A673 (cell line): ENCODE measurements at regions not wholly inside any gene's neighbourhood (a gene's known extent, or its start where the extent isn't known, plus 50 kb on each side); places are given as distances from the start of the nearest gene placed in this dataset.

ENCODE experiments used
- EZH2 ChIP-seq: fragments of 200-600 bp; sonication (generic); IDR thresholded peaks from 2 replicates; pipeline ENCODE4 v1.6.1; 2017; ENCODE audit warnings: borderline replicate concordance, low read depth, mild to moderate bottlenecking, mixed read lengths, antibody characterized with exemption, low read length; ENCODE audit not compliant: poor library complexity, severe bottlenecking
- TF ChIP-seq, protein P1 (sequence below): fragments of 300-800, 200-600 bp; sonication (generic); conservative IDR thresholded peaks from 2 replicates; pipeline ENCODE4 v1.5.1; 2017; ENCODE audit warnings: low read depth, mild to moderate bottlenecking, antibody characterized with exemption, low read length, moderate library complexity, mixed read lengths

GRCh38 chr11:80668039-80668438 lies 1227.2 kb upstream of the TENM4 start:
- TF ChIP-seq, protein P1, sequence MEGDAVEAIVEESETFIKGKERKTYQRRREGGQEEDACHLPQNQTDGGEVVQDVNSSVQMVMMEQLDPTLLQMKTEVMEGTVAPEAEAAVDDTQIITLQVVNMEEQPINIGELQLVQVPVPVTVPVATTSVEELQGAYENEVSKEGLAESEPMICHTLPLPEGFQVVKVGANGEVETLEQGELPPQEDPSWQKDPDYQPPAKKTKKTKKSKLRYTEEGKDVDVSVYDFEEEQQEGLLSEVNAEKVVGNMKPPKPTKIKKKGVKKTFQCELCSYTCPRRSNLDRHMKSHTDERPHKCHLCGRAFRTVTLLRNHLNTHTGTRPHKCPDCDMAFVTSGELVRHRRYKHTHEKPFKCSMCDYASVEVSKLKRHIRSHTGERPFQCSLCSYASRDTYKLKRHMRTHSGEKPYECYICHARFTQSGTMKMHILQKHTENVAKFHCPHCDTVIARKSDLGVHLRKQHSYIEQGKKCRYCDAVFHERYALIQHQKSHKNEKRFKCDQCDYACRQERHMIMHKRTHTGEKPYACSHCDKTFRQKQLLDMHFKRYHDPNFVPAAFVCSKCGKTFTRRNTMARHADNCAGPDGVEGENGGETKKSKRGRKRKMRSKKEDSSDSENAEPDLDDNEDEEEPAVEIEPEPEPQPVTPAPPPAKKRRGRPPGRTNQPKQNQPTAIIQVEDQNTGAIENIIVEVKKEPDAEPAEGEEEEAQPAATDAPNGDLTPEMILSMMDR, result no peak
- TF ChIP-seq EZH2, result no peak
